Endothelial cell of umbilical vein (primary cell): ENCODE measurements at regions not wholly inside any gene's neighbourhood (a gene's known extent, or its start where the extent isn't known, plus 50 kb on each side); places are given as distances from the start of the nearest gene placed in this dataset.

Source experiments
- BruUV-seq: library from RNA; stranded (reverse); fragments of 400-500 nt; replicated peaks from 2 replicates; lab custom pipeline; 2021; lab: Mats Ljungman, UMichigan
- CTCF ChIA-PET: fragments of 300-600, 350-600 bp; sonication (Branson Sonifier 250); formaldehyde crosslinking; loops from one replicate; lab custom pipeline; 2021; ENCODE audit warnings: antibody characterized with exemption, inconsistent platforms; lab: Charles Lee
- POLR2A ChIA-PET: fragments of 300-600, 350-600 bp; sonication (Branson Sonifier 250); formaldehyde crosslinking; loops from one replicate; lab custom pipeline; 2021; ENCODE audit warnings: antibody characterized with exemption, inconsistent platforms; lab: Charles Lee
- DNase-seq: peaks from one replicate; pipeline ENCODE4 v3.0.0-alpha.2; 2011; ENCODE audit warnings: low read depth, low spot score
- FAIRE-seq: peaks from 2 replicates; lab custom pipeline; 2011; peaks lifted over from hg19 to GRCh38; lab: Jason Lieb, UNC
- H2AFZ ChIP-seq: 2 replicates; pipeline ENCODE4 v1.6.0; 2012; ENCODE audit warnings: low read depth, low read length, control low read depth, inconsistent platforms
- H3K27ac ChIP-seq: 2 replicates; pipeline ENCODE4 v1.5.1; 2011; ENCODE audit warnings: low read depth, mild to moderate bottlenecking, control low read depth, low read length, moderate library complexity; ENCODE audit not compliant: insufficient read depth
- H3K27me3 ChIP-seq, 2 experiments: 2 replicates each; pipeline versions ENCODE4 v1.6.0 to v1.6.1; 2011; ENCODE audit warnings: low read length in 2 of 2, mixed read lengths in 1 of 2; ENCODE audit not compliant: control insufficient read depth in 2 of 2, insufficient read depth in 2 of 2
- H3K36me3 ChIP-seq, 2 experiments: 2 replicates in 1 of 2; 3 replicates in 1 of 2; pipeline ENCODE4 v1.5.1; 2011; ENCODE audit warnings: low read length in 2 of 2, mild to moderate bottlenecking in 1 of 2, moderate library complexity in 1 of 2; ENCODE audit not compliant: control insufficient read depth in 2 of 2, insufficient read depth in 2 of 2; ENCODE audit errors: extremely low read depth in 1 of 2
- H3K4me1 ChIP-seq: 3 replicates; pipeline ENCODE4 v1.5.1; 2011; ENCODE audit warnings: mild to moderate bottlenecking, low read length; ENCODE audit not compliant: control insufficient read depth, insufficient read depth; ENCODE audit errors: extremely low read depth
- H3K4me2 ChIP-seq: 2 replicates; pipeline ENCODE4 v1.6.1; 2011; ENCODE audit warnings: low read length, control low read depth, mixed read lengths; ENCODE audit not compliant: insufficient read depth
- H3K4me3 ChIP-seq, 3 experiments: fragments of 200-600 bp in 1 of 3; sonication (generic), shearing (Covaris generic) in 1 of 3; replicated peaks in 1 of 3; 2 replicates each; pipeline ENCODE4 v1.5.1; 2011 to 2016; ENCODE audit warnings: control low read depth in 3 of 3, low read length in 3 of 3, mild to moderate bottlenecking in 2 of 3, inconsistent platforms in 1 of 3, low read depth in 1 of 3, moderate library complexity in 1 of 3; ENCODE audit not compliant: insufficient read depth in 1 of 3
- H3K79me2 ChIP-seq: 2 replicates; pipeline ENCODE4 v1.6.0; 2012; ENCODE audit warnings: low read length, inconsistent platforms; ENCODE audit not compliant: control insufficient read depth, insufficient read depth
- H3K9ac ChIP-seq: replicated peaks from 2 replicates; pipeline ENCODE3; 2011; ENCODE audit warnings: low read length, control low read depth; ENCODE audit not compliant: insufficient read depth; ENCODE audit errors: extremely low read depth
- H3K9me1 ChIP-seq: replicated peaks from 3 replicates; pipeline ENCODE4 v1.6.0; 2011; ENCODE audit warnings: mild to moderate bottlenecking, low read length; ENCODE audit not compliant: control insufficient read depth, insufficient read depth; ENCODE audit errors: extremely low read depth
- H3K9me3 ChIP-seq: replicated peaks from 2 replicates; pipeline ENCODE4 v1.5.1; 2012; ENCODE audit warnings: low read length, inconsistent platforms; ENCODE audit not compliant: control insufficient read depth, insufficient read depth
- H4K20me1 ChIP-seq: replicated peaks from 2 replicates; pipeline ENCODE3; 2011; ENCODE audit warnings: mild to moderate bottlenecking, low read length; ENCODE audit not compliant: control insufficient read depth, insufficient read depth; ENCODE audit errors: extremely low read depth
- CTCF ChIP-seq, 2 donors: IDR thresholded peaks; 1 replicate in 1 of 2; 2 replicates in 1 of 2; pipeline ENCODE4 v1.5.1; 2011; ENCODE audit warnings: low read length in 2 of 2, mild to moderate bottlenecking in 2 of 2, moderate library complexity in 2 of 2, control low read depth in 1 of 2, inconsistent platforms in 1 of 2, low read depth in 1 of 2; ENCODE audit not compliant: insufficient read depth in 1 of 2; ENCODE audit errors: extremely low read depth in 1 of 2
- EZH2 ChIP-seq: IDR thresholded peaks from 2 replicates; pipeline ENCODE4 v1.6.1; 2012; ENCODE audit warnings: borderline replicate concordance, low read depth, mild to moderate bottlenecking, moderate library complexity, low read length, inconsistent platforms; ENCODE audit not compliant: severe bottlenecking
- FOS ChIP-seq: IDR thresholded peaks from 2 replicates; pipeline ENCODE4 v1.6.1; 2011; ENCODE audit warnings: mild to moderate bottlenecking, low read length, moderate library complexity, borderline replicate concordance; ENCODE audit not compliant: insufficient read depth
- GATA2 ChIP-seq: IDR thresholded peaks from 2 replicates; pipeline ENCODE4 v1.7.0; 2011; ENCODE audit warnings: low read depth, mild to moderate bottlenecking, moderate library complexity, mixed read lengths, low read length; ENCODE audit not compliant: insufficient read length, insufficient read depth
- JUN ChIP-seq: IDR thresholded peaks from 2 replicates; pipeline ENCODE4 v1.6.1; 2011; ENCODE audit warnings: borderline replicate concordance, low read depth; ENCODE audit not compliant: insufficient read length, insufficient read depth
- MAX ChIP-seq: IDR thresholded peaks from 2 replicates; pipeline ENCODE4 v1.6.1; 2011; ENCODE audit not compliant: insufficient read depth, insufficient read length
- MYC ChIP-seq: IDR thresholded peaks from one replicate; pipeline ENCODE4 v1.6.1; 2011; ENCODE audit warnings: mild to moderate bottlenecking, low read depth, low read length
- POLR2A ChIP-seq: IDR thresholded peaks from 2 replicates; pipeline ENCODE4 v1.6.1; 2012; ENCODE audit warnings: low read depth, mild to moderate bottlenecking, control low read depth, low read length
- POLR2AphosphoS5 ChIP-seq: IDR thresholded peaks from 2 replicates; pipeline ENCODE4 v1.6.1; 2012; ENCODE audit warnings: low read depth, mild to moderate bottlenecking, control low read depth, low read length, moderate library complexity; ENCODE audit not compliant: insufficient read depth
- dilution Hi-C: fragments of 300-500 bp; cut with MboI; formaldehyde crosslinking; loops from one replicate; pipeline ENCODE4 v1.15.0; 2019; ENCODE audit warnings: low sequenced_read_pairs; ENCODE audit not compliant: extremely low pct_ligation_motif_present
- intact Hi-C: fragments of 100-400 bp; cut with micrococcal nuclease; formaldehyde crosslinking; loops from one replicate; pipeline ENCODE4 v1.10.0; 2022

GRCh38 chr2:118609138-118609537 lies 238.3 kb downstream of the EN1 start:
- Histone ChIP-seq H3K9me3 (no peaks in the 10 kb centered on the region), H3K36me3 (no peaks in the 10 kb centered on the region), H2AFZ (no peak overlapping the region), H3K27ac (no peak overlapping the region), H4K20me1 (no peaks in the 10 kb centered on the region), H3K4me3 (no peak overlapping the region), H3K9ac (no peak overlapping the region), H3K4me1 (no peaks in the 10 kb centered on the region), H3K4me2 (no peak overlapping the region), H3K27me3 (no peaks in the 10 kb centered on the region), H3K79me2 (no peaks in the 10 kb centered on the region), H3K9me1 (no peaks in the 10 kb centered on the region)
- BruUV-seq = no TSS peak
- ChIA-PET POLR2A (no interaction called here), CTCF (interaction anchor here (1.2 kb wide), 1 partner anchor 246 kb away, joined by 3 read pairs; no protein-coding TSS in a partner anchor)
- intact Hi-C loops (no loop called here), dilution Hi-C loops (no loop called here)
- no peak for FAIRE-seq
- DNase-seq = no peak
- no peak for TF ChIP-seq POLR2A
- TF ChIP-seq EZH2 = no peak
- no peak for TF ChIP-seq GATA2
- TF ChIP-seq FOS = no peak
- TF ChIP-seq POLR2AphosphoS5 = no peak
- TF ChIP-seq CTCF (IDR thresholded peaks at IDR 0.05; ENCODE audit: extremely low read depth in 1 of 2, insufficient read depth in 1 of 2, low read depth in 1 of 2, low read length in 2 of 2) = no peak
- TF ChIP-seq MAX = no peak
- no peak for TF ChIP-seq JUN
- TF ChIP-seq MYC = no peak
